MCF 10A (cell line): ENCODE measurements at regions not wholly inside any gene's neighbourhood (a gene's known extent, or its start where the extent isn't known, plus 50 kb on each side); places are given as distances from the start of the nearest gene placed in this dataset.

Experiments
- BruUV-seq: library from RNA; stranded (reverse); fragments of 400-500 nt; replicated peaks from 2 replicates; lab custom pipeline; 2021; lab: Mats Ljungman, UMichigan
- CTCF ChIA-PET: fragments of 300-600 bp; sonication (Branson Sonifier 250); formaldehyde crosslinking; extraction: SDS; loops from one replicate; lab custom pipeline; 2021; ENCODE audit warnings: antibody characterized with exemption, inconsistent platforms; lab: Yijun Ruan, JAX
- POLR2A ChIA-PET: fragments of 300-600, 350-650 bp; sonication (Branson Sonifier 250); formaldehyde crosslinking; extraction: SDS; loops from one replicate; lab custom pipeline; 2020; ENCODE audit warnings: antibody characterized with exemption, inconsistent platforms; lab: Yijun Ruan, JAX
- DNase-seq: peaks from one replicate; pipeline ENCODE4 v3.0.0-alpha.2; 2018; ENCODE audit not compliant: unreplicated experiment
- H3K27ac Mint-ChIP-seq: one replicate; pipeline ENCODE4 v1.8.0; 2022; ENCODE audit warnings: mild to moderate bottlenecking, low read depth, mixed read lengths; ENCODE audit not compliant: unreplicated experiment
- H3K27me3 Mint-ChIP-seq: one replicate; pipeline ENCODE4 v1.8.0; 2022; ENCODE audit warnings: mixed read lengths; ENCODE audit not compliant: insufficient read depth, unreplicated experiment
- H3K36me3 Mint-ChIP-seq: one replicate; pipeline ENCODE4 v1.8.0; 2022; ENCODE audit warnings: mild to moderate bottlenecking, moderate library complexity, mixed read lengths; ENCODE audit not compliant: insufficient read depth, unreplicated experiment
- H3K4me1 Mint-ChIP-seq: one replicate; pipeline ENCODE4 v1.8.0; 2022; ENCODE audit warnings: mixed read lengths; ENCODE audit not compliant: insufficient read depth, unreplicated experiment
- H3K4me3 Mint-ChIP-seq: one replicate; pipeline ENCODE4 v1.8.0; 2022; ENCODE audit warnings: mild to moderate bottlenecking, moderate library complexity, mixed read lengths; ENCODE audit not compliant: unreplicated experiment
- H3K9me3 Mint-ChIP-seq: one replicate; pipeline ENCODE4 v1.8.0; 2022; ENCODE audit warnings: mixed read lengths; ENCODE audit not compliant: unreplicated experiment
- CTCF ChIP-seq: fragments of 200-600 bp; IDR thresholded peaks from one replicate; pipeline ENCODE4 v1.8.0; 2022; ENCODE audit warnings: antibody characterized with exemption, mild to moderate bottlenecking; ENCODE audit not compliant: unreplicated experiment
- intact Hi-C: fragments of 100-400 bp; cut with micrococcal nuclease; formaldehyde crosslinking; loops from 2 replicates; pipeline ENCODE4 v1.14.1; 2022

- no peak overlapping the region for H3K27ac Mint-ChIP-seq
- ChIA-PET CTCF (no interaction called here), POLR2A (no interaction called here)
- H3K9me3 Mint-ChIP-seq, result peaks cover 5% of the 10 kb centered on the region
- no peak for TF ChIP-seq CTCF
- H3K4me3 Mint-ChIP-seq, result no peak overlapping the region
- DNase-seq, result no peak
- H3K4me1 Mint-ChIP-seq, result no peaks in the 10 kb centered on the region
- intact Hi-C loops, result no loop called here
- no peaks in the 10 kb centered on the region for H3K36me3 Mint-ChIP-seq
- peaks cover 66% of the 10 kb centered on the region for H3K27me3 Mint-ChIP-seq
- no TSS peak for BruUV-seq
Observed at GRCh38 chr3:76826861-76827260, 213.0 kb upstream of the ROBO2 start.

- intact Hi-C loops, result no loop called here
- Mint-ChIP-seq H3K36me3 (no peaks in the 10 kb centered on the region), H3K4me3 (no peak overlapping the region), H3K27ac (no peak overlapping the region), H3K27me3 (peaks cover 73% of the 10 kb centered on the region), H3K9me3 (peaks cover 5% of the 10 kb centered on the region), H3K4me1 (no peaks in the 10 kb centered on the region)
- POLR2A ChIA-PET, result no interaction called here
- CTCF ChIA-PET, result no interaction called here
- BruUV-seq, result no TSS peak
- TF ChIP-seq CTCF, result no peak
- no peak for DNase-seq
Observed at GRCh38 chr3:76827701-76828226, 212.1 kb upstream of the ROBO2 start.

- H3K4me3 Mint-ChIP-seq, result no peak overlapping the region
- intact Hi-C loops, result no loop called here
- CTCF ChIA-PET, result interaction anchor here (0.6 kb wide), 1 partner anchor 110 kb away, joined by 3 read pairs; no protein-coding TSS in a partner anchor
- no TSS peak for BruUV-seq
- POLR2A ChIA-PET, result no interaction called here
- H3K4me1 Mint-ChIP-seq, result no peaks in the 10 kb centered on the region
- H3K9me3 Mint-ChIP-seq, result peaks cover 6% of the 10 kb centered on the region
- peaks cover 63% of the 10 kb centered on the region for H3K27me3 Mint-ChIP-seq
- no peak for DNase-seq
- H3K36me3 Mint-ChIP-seq, result no peaks in the 10 kb centered on the region
- H3K27ac Mint-ChIP-seq, result no peak overlapping the region
- no peak for TF ChIP-seq CTCF
Observed at GRCh38 chr3:76834657-76835056, 205.2 kb upstream of the ROBO2 start.

GRCh38 chr3:76841747-76842146 is 198.2 kb upstream of the ROBO2 start:
- intact Hi-C loops, result no loop called here
- peaks cover 5% of the 10 kb centered on the region for H3K9me3 Mint-ChIP-seq
- POLR2A ChIA-PET, result no interaction called here
- no peaks in the 10 kb centered on the region for H3K36me3 Mint-ChIP-seq
- H3K4me3 Mint-ChIP-seq, result no peak overlapping the region
- H3K27me3 Mint-ChIP-seq, result peaks cover 62% of the 10 kb centered on the region
- no peak for DNase-seq
- CTCF ChIA-PET, result no interaction called here
- BruUV-seq, result no TSS peak
- H3K4me1 Mint-ChIP-seq, result no peaks in the 10 kb centered on the region
- TF ChIP-seq CTCF, result no peak
- no peak overlapping the region for H3K27ac Mint-ChIP-seq
